ENCODE measurements at regions not wholly inside any gene's neighbourhood (a gene's known extent, or its start where the extent isn't known, plus 50 kb on each side); places are given as distances from the start of the nearest gene placed in this dataset.

DNA sequence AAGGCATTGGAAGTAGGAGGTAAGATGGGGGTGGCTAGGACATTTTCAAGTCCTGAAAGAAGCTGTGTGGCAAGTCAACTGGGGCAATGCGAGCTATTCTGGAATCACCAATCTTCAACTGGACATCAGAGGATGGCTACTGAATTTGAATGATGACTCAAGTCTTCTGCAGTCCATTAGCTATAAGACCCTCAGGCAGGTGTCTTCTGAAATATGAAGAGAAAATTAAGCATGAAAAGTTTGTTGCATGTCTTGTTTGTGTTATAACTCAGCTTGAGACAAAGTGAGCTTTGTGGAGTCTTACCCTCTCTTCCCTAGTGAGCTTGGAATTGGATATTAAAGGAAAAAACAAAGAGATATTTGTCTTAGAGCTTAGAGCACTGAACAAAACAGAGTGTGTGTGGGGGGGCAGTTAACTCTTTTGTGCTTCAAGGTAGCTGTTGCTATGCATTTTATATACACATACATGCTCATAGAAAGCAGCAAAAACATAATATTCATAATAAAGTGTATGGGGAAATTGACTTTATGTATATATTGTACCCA, 979.1 kb downstream of the MCTP2 start:
- H3K36me3 ChIP-seq (ENCODE audit: insufficient read depth, insufficient read length, low read length) = no peaks in the 10 kb centered on the region
- peaks cover 6% of the 10 kb centered on the region; the same call in 1 of the 2 replicates for H3K9me3 ChIP-seq (ENCODE audit: insufficient read depth, low read length)
- no peak for TF ChIP-seq SUZ12 (IDR thresholded peaks at IDR 0.05; ENCODE audit: extremely low read depth, insufficient read depth, insufficient read length)
- no peak for TF ChIP-seq ZNF274 (IDR thresholded peaks at IDR 0.05; ENCODE audit: low read depth, low read length)
- no peak for TF ChIP-seq YY1 (IDR thresholded peaks at IDR 0.05; ENCODE audit: insufficient read depth, insufficient read length)
- no peak overlapping the region for H3K4me3 ChIP-seq (ENCODE audit: insufficient read length, low read depth)
- no peak overlapping the region for H3K9ac ChIP-seq (ENCODE audit: insufficient read length, low read depth)
- H3K4me1 ChIP-seq (ENCODE audit: insufficient read depth, insufficient read length) = no peaks in the 10 kb centered on the region
- no peaks in the 10 kb centered on the region for H3K27me3 ChIP-seq (ENCODE audit: insufficient read depth, insufficient read length)
- DNase-seq (ENCODE audit: low read depth, low spot score) = no peak

- Histone ChIP-seq H3K9ac (ENCODE audit: insufficient read length, low read depth) (no peak overlapping the region), H3K4me3 (ENCODE audit: insufficient read length, low read depth) (no peak overlapping the region), H3K36me3 (ENCODE audit: insufficient read depth, insufficient read length, low read length) (no peaks in the 10 kb centered on the region), H3K9me3 (ENCODE audit: insufficient read depth, low read length) (no peaks in the 10 kb centered on the region), H3K4me1 (ENCODE audit: insufficient read depth, insufficient read length) (no peaks in the 10 kb centered on the region), H3K27me3 (ENCODE audit: insufficient read depth, insufficient read length) (no peaks in the 10 kb centered on the region)
- no peak for DNase-seq (ENCODE audit: low read depth, low spot score)
- TF ChIP-seq ZNF274 (IDR thresholded peaks at IDR 0.05; ENCODE audit: low read depth, low read length) (no peak), YY1 (IDR thresholded peaks at IDR 0.05; ENCODE audit: insufficient read depth, insufficient read length) (no peak), SUZ12 (IDR thresholded peaks at IDR 0.05; ENCODE audit: extremely low read depth, insufficient read depth, insufficient read length) (no peak)
Observed at GRCh38 chr15:95215017-95215416, 983.7 kb downstream of the MCTP2 start.

- Histone ChIP-seq H3K9ac (ENCODE audit: insufficient read length, low read depth) (no peak overlapping the region), H3K36me3 (ENCODE audit: insufficient read depth, insufficient read length, low read length) (no peaks in the 10 kb centered on the region), H3K27me3 (ENCODE audit: insufficient read depth, insufficient read length) (no peaks in the 10 kb centered on the region), H3K9me3 (ENCODE audit: insufficient read depth, low read length) (no peaks in the 10 kb centered on the region), H3K4me3 (ENCODE audit: insufficient read length, low read depth) (no peak overlapping the region), H3K4me1 (ENCODE audit: insufficient read depth, insufficient read length) (no peaks in the 10 kb centered on the region)
- no peak for TF ChIP-seq SUZ12 (IDR thresholded peaks at IDR 0.05; ENCODE audit: extremely low read depth, insufficient read depth, insufficient read length)
- TF ChIP-seq ZNF274 (IDR thresholded peaks at IDR 0.05; ENCODE audit: low read depth, low read length) = no peak
- TF ChIP-seq YY1 (IDR thresholded peaks at IDR 0.05; ENCODE audit: insufficient read depth, insufficient read length) = no peak
- no peak for DNase-seq (ENCODE audit: low read depth, low spot score)
Observed at GRCh38 chr15:95226835-95227234, 995.5 kb downstream of the MCTP2 start.

GRCh38 chr15:95227235-95227634, 995.9 kb downstream of the MCTP2 start:
- Histone ChIP-seq H3K36me3 (ENCODE audit: insufficient read depth, insufficient read length, low read length) (no peaks in the 10 kb centered on the region), H3K4me3 (ENCODE audit: insufficient read length, low read depth) (no peak overlapping the region), H3K27me3 (ENCODE audit: insufficient read depth, insufficient read length) (no peaks in the 10 kb centered on the region), H3K4me1 (ENCODE audit: insufficient read depth, insufficient read length) (no peaks in the 10 kb centered on the region), H3K9ac (ENCODE audit: insufficient read length, low read depth) (no peak overlapping the region), H3K9me3 (ENCODE audit: insufficient read depth, low read length) (no peaks in the 10 kb centered on the region)
- DNase-seq (ENCODE audit: low read depth, low spot score) = no peak
- no peak for TF ChIP-seq ZNF274 (IDR thresholded peaks at IDR 0.05; ENCODE audit: low read depth, low read length)
- TF ChIP-seq YY1 (IDR thresholded peaks at IDR 0.05; ENCODE audit: insufficient read depth, insufficient read length) = no peak
- no peak for TF ChIP-seq SUZ12 (IDR thresholded peaks at IDR 0.05; ENCODE audit: extremely low read depth, insufficient read depth, insufficient read length)

- Histone ChIP-seq H3K4me1 (ENCODE audit: insufficient read depth, insufficient read length) (no peaks in the 10 kb centered on the region), H3K36me3 (ENCODE audit: insufficient read depth, insufficient read length, low read length) (no peaks in the 10 kb centered on the region), H3K9me3 (ENCODE audit: insufficient read depth, low read length) (0 out of 2 replicates have a peak, but pooled peaks cover 5% of the 10 kb centered on the region), H3K4me3 (ENCODE audit: insufficient read length, low read depth) (no peak overlapping the region), H3K9ac (ENCODE audit: insufficient read length, low read depth) (no peak overlapping the region), H3K27me3 (ENCODE audit: insufficient read depth, insufficient read length) (no peaks in the 10 kb centered on the region)
- no peak for DNase-seq (ENCODE audit: low read depth, low spot score)
- no peak for TF ChIP-seq ZNF274 (IDR thresholded peaks at IDR 0.05; ENCODE audit: low read depth, low read length)
- no peak for TF ChIP-seq SUZ12 (IDR thresholded peaks at IDR 0.05; ENCODE audit: extremely low read depth, insufficient read depth, insufficient read length)
- no peak for TF ChIP-seq YY1 (IDR thresholded peaks at IDR 0.05; ENCODE audit: insufficient read depth, insufficient read length)
Observed at GRCh38 chr15:95228856-95229555, 997.6 kb downstream of the MCTP2 start.

- H3K4me1 ChIP-seq (ENCODE audit: insufficient read depth, insufficient read length) = no peaks in the 10 kb centered on the region
- H3K9ac ChIP-seq (ENCODE audit: insufficient read length, low read depth) = no peak overlapping the region
- H3K9me3 ChIP-seq (ENCODE audit: insufficient read depth, low read length) = peaks cover 27% of the 10 kb centered on the region
- H3K36me3 ChIP-seq (ENCODE audit: insufficient read depth, insufficient read length, low read length) = no peaks in the 10 kb centered on the region
- no peak for TF ChIP-seq ZNF274 (IDR thresholded peaks at IDR 0.05; ENCODE audit: low read depth, low read length)
- H3K4me3 ChIP-seq (ENCODE audit: insufficient read length, low read depth) = no peak overlapping the region
- DNase-seq (ENCODE audit: low read depth, low spot score) = no peak
- H3K27me3 ChIP-seq (ENCODE audit: insufficient read depth, insufficient read length) = no peaks in the 10 kb centered on the region
Observed at GRCh38 chr15:95235033-95235432, 1003.7 kb downstream of the MCTP2 start.

GRCh38 chr15:95247071-95247984, 1016.0 kb downstream of the MCTP2 start:
- Histone ChIP-seq H3K4me1 (ENCODE audit: insufficient read depth, insufficient read length) (no peaks in the 10 kb centered on the region), H3K9me3 (ENCODE audit: insufficient read depth, low read length) (peaks cover 7% of the 10 kb centered on the region; the same call in 1 of the 2 replicates), H3K36me3 (ENCODE audit: insufficient read depth, insufficient read length, low read length) (no peaks in the 10 kb centered on the region), H3K27me3 (ENCODE audit: insufficient read depth, insufficient read length) (no peaks in the 10 kb centered on the region), H3K4me3 (ENCODE audit: insufficient read length, low read depth) (no peak overlapping the region), H3K9ac (ENCODE audit: insufficient read length, low read depth) (no peak overlapping the region)
- no peak for TF ChIP-seq ZNF274 (IDR thresholded peaks at IDR 0.05; ENCODE audit: low read depth, low read length)
- no peak for TF ChIP-seq SUZ12 (IDR thresholded peaks at IDR 0.05; ENCODE audit: extremely low read depth, insufficient read depth, insufficient read length)
- no peak for TF ChIP-seq YY1 (IDR thresholded peaks at IDR 0.05; ENCODE audit: insufficient read depth, insufficient read length)
- DNase-seq (ENCODE audit: low read depth, low spot score) = no peak
